RPMI7951 (cell line): ENCODE measurements at regions not wholly inside any gene's neighbourhood (a gene's known extent, or its start where the extent isn't known, plus 50 kb on each side); places are given as distances from the start of the nearest gene placed in this dataset.
"Not testable (repeated sequence)": the region's sequence is repeated elsewhere in the genome, so short reads cannot be mapped to it uniquely, and the experiment has no call there.

Experiments used
- DNase-seq: peaks from one replicate; pipeline ENCODE4 v3.0.0-alpha.2; 2012; ENCODE audit warnings: low read depth

- DNase-seq: no peak
Observed at GRCh38 chr6:50961611-50962010, 142.9 kb downstream of the TFAP2B start.

GRCh38 chr6:50962213-50962759 is 143.6 kb downstream of the TFAP2B start:
- DNase-seq: no peak

DNA sequence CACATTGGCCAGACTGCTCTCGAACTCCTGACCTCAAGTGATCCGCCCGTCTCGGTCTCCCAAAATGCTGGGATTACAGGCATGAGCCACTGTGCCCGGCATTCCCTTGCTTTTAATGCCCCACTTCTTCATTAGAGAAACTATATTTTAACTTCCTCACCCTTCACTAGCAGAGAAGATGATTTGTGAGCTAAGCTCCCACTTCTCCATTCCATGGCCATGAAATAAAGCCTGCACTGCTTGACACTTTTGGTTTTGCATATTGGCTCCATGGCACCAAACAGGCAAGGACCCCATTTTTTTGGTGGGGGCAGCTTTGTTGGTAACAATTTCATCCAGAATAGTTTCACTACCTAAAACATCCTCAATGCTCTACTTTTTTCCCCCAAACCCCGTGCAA is 145.3 kb downstream of the TFAP2B start:
- no peak for DNase-seq

GRCh38 chr6:50965495-50965894 is 146.8 kb downstream of the TFAP2B start:
- DNase-seq: no peak

GRCh38 chr6:50966532-50966931 is 147.9 kb downstream of the TFAP2B start:
- no peak for DNase-seq

GRCh38 chr6:50966986-50967385 is 148.3 kb downstream of the TFAP2B start:
- DNase-seq: no peak

DNA sequence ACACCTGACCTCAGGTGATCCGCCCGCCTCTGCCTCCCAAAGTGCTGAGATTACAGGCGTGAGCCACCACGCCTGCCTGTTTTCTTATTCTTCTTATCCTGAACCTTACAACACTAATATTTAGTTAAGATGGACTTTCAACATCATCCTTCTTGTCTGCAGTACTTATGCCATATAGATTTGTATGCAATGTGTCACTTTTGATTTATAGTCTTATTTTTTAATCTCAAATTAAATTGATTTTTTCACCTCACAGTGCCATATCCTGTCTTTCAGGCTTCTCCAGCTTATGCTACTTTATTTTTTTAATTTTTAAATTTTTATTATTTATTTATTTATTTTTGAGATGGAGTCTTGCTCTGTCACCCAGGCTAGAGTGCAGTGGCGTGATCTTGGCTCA is 149.6 kb downstream of the TFAP2B start:
- not testable (repeated sequence) for DNase-seq

GRCh38 chr6:50970908-50971307 is 152.2 kb downstream of the TFAP2B start:
- no peak for DNase-seq

GRCh38 chr6:50973464-50973863 is 154.8 kb downstream of the TFAP2B start:
- no peak for DNase-seq

- no peak for DNase-seq
Observed at GRCh38 chr6:50974319-50974718, 155.6 kb downstream of the TFAP2B start.

DNA sequence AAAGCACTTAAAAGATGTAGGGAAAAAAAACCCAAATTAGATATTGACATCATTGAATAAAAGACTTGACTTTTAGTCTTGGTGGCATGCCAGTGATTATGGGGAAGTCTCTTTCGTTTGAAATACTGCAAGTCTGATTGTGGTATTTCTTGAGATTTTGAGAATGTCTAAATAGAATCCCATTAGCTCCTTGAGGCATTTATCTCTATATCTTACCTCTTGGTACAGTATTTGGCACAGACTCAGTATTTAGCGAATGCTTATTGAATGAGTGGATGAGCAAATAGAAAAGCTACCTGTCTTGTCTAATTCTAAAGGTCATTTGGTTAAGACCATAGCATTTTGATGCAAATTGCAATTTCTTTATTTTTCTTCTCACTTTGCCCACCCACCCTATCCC is 156.5 kb downstream of the TFAP2B start:
- no peak for DNase-seq

GRCh38 chr6:50976907-50977306 is 158.2 kb downstream of the TFAP2B start:
- DNase-seq: no peak

DNA sequence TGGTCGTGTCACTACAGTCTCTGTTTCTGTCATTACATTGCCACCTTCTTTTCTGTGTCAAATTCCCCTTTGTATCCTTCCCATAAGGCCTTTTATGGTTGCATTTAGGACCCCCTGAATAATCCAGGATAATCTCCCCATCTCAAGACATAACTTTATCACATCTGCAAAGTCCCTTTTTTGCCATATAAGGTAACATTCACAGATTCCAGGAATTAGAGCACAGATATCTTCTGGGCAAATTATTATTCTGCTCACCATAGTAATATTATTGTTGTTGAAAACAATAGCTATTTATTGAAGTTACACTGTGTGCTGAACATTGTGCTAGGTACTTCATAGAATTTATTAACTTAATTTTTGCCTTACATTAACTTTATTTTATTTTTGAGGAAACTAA is 159.1 kb downstream of the TFAP2B start:
- no peak for DNase-seq

- DNase-seq: no peak
Observed at GRCh38 chr6:50978380-50979170, 159.9 kb downstream of the TFAP2B start.

DNA sequence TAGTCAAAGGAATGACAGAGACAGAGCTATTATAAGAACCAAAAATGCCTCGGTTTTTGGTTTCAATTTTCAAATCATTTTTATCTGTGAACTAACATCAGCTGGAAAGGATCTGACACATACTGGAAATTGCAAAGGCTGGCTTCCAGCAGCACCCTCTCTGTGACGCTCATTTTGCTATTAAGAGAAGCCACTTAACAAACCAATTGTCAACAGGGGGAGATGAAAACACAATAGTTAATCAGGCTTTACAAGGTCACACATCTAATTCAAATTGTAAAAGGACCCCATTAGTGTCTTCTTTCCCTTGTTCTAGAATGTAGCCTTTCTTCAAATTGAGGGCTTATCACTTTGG is 160.5 kb downstream of the TFAP2B start:
- no peak for DNase-seq

DNA sequence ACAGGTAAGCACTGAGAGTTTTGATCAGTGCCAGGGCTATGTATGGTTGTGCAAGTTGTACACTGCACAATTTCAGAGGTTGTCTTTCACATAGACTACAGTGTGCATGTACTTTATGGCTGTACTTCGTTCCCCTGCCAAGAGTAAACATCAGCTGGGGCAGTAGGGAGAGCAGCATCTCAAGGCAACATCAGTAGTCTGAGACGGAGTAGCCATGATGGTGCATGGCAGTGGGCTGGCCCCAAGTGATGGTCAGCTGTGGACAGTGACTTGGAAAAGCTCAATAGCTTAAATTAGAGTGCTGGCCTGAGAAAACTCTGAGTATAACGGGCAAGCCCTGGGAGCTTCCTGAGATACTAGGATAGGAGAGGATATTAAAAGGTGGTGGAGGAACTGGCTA is 165.5 kb downstream of the TFAP2B start:
- no peak for DNase-seq

DNA sequence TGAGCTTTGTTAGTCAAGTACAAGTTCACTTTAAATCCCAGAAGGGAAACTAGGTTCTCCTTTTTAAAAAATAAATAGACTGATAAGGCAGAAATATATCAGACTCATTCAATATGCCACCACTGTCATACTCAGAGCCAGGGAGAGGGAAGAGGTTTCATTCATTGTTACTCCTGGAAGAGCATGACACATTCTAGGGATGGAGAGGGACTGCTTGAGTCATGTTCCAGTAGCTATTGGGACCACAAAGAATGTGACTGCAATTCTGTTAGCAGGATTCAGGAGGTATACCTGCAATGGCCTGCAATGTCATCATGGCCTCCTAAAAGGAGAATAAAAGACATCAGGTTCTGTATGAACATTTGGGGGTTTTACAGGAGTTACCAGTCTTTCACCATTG is 167.6 kb downstream of the TFAP2B start:
- no peak for DNase-seq

- DNase-seq: no peak
Observed at GRCh38 chr6:50989123-50989522, 170.5 kb downstream of the TFAP2B start.

- DNase-seq: no peak
Observed at GRCh38 chr6:50990750-50991446, 172.2 kb downstream of the TFAP2B start.

DNA sequence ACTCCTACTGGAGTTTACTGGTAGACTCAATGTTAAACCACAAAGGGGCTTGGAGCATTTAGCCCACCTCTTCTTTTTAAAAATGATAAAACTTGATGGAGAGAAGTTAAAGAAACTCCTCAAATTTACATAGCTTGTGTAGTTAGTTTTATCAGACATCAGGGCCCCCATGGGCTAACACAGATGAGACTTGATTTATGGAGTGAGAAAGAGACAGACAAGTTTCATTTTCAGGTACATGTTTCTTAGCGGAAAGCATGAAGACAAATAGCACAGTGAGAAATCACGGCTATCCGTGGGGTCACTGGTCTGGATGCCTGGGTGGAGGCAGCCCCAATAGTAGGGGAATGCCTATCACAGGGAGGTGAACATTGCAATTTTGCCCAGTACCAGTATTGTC is 173.6 kb downstream of the TFAP2B start:
- no peak for DNase-seq

DNA sequence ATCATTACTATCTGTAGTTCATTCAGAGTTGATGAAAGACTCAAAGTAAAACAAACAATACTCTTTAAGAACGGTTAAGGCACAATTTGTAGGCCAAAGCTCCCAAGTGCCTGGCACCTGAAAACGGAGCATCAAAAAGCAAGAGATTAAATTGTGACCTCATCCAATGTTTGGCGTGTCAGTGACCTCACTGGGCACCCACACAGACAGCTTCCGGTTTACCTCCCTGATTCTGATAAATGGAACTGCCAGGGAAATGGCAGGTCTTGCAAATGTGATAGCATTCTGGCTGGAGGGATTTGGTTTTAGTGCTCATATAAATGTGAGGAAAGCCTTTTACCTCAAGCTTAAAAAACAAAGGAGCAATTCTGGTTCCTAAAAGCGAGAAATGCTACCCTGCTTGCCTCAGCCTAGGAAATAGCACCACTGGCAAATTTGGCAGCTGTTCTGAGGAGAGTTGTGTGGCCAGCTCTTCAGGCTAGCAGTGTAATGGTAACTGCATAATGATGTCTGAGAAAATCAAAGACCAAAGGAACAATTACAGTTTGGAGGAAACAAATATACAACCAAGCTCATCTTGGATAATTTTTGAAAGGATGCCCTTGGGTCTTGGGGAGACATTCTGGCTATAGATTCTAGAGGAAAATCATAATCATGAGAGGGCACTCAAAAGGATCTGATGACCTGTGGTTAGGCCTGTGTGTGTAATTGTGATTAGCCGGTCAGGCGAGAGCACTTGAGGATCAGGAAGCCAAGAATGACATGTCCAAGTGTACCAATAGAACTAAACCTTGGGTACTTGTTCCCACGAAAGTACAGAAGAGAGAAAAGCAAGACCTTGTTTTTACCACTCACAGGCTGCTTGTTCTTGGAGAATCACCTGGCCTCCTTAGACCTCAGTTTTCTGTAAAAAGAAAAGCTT is 174.3 kb downstream of the TFAP2B start:
- DNase-seq: no peak
